Stimulated activated CD4-positive, alpha-beta T cell treated with anti-CD3 and anti-CD28 coated beads, Interleukin-1b, Interleukin-23, amount 100 ng/mL, for 48 hours (primary cell): ENCODE measurements at regions not wholly inside any gene's neighbourhood (a gene's known extent, or its start where the extent isn't known, plus 50 kb on each side); places are given as distances from the start of the nearest gene placed in this dataset.

Source experiments
- DNase-seq: peaks from one replicate; pipeline ENCODE4 v3.0.0-alpha.2; 2020

DNA sequence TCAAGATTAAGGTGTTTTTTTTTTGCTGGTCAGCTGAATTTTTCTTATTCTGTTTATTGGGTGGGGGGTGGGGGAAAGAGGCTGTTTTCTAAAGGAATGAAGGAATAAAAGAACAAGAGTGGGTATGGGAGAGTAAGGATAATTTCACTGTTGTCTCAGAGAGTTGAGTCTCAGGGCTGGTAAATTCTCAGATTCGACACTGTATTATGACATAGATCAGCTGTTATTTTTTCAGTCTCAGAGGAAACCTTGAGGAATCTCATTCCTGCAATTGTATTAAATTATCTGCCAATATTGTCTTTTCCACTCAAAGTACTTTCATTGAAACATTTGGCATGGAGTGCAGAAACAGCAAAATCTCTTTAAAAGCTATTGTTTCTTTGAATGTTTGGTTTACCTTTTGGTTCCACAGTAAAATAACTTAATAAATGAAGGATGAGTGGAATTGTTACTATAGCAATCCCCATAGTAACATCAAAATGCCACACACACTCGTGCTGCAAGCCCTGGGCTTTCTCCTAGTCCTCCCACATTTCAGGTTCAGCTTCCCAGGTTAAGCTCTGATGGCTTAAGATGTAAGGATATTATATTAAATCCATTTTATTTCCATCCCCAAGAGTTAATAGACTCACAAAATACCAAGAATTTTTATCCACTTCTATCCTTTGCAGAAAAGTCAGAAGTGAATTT is 478.7 kb upstream of the TCF4 start:
- no peak for DNase-seq

DNA sequence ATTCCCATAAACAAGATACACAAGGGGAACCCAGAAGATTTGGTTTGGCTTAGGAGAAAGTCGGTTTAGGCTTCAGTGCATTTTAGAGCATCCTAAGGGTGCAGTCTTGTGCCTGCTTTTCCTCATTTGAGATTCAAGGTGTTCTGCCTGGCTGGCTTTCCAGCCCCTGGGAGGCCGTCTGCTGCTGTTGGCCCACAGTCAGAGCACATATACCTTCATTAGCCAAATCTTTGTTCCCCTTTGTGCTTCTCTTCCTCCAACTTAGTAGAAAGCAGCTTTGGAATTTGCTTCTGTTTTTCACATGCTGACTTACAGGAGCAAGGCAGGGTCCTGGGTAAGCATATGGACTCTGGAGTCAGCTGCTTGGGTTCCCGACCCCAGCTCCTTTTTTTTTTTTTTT is 477.1 kb upstream of the TCF4 start:
- no peak for DNase-seq

DNA sequence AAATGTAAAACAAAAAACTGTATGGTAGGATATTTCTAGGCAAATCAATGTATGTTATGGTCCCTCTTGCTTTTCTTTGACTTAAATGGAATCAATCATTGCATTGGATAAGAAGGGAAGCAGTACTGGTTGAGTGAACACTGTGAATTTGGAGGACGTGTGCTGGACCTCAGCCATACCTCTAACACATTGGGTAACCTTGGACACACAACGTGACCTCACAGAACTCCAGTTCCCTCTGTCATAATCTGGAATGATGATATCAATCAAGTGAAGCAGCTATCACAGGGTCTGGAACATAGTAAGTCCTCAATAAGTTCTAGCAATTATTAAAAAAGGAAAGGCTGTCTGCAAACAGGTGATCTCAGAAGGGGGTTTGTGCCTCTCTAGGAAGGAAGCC is 474.9 kb upstream of the TCF4 start:
- DNase-seq: no peak

DNA sequence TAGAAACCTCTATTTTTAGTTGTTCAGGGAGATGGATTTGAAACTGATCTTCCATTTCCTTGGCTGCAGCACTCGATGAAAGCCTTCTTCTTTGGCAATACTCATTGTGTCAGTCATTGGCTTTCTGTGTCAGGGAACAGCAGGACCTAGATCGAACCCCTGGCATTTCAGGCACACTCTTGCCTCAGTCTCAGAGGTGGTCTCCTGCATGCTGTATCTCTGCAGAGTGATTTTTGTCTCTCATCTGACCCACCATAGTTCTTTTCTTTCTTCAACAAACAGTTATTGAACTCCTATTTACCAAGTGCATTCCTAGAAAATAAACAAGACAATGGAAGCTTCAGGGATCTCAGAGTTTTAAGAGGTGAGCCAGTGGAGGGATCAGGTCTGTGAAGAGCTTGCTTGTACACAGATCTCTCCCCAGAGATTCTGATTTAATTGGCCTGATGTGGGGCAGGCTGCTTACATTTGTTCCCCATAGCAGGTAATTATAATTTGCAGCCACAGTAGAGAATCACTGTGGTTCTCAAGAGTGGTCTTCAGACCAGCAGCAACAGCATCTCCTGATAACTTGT is 473.1 kb upstream of the TCF4 start:
- DNase-seq: no peak

DNA sequence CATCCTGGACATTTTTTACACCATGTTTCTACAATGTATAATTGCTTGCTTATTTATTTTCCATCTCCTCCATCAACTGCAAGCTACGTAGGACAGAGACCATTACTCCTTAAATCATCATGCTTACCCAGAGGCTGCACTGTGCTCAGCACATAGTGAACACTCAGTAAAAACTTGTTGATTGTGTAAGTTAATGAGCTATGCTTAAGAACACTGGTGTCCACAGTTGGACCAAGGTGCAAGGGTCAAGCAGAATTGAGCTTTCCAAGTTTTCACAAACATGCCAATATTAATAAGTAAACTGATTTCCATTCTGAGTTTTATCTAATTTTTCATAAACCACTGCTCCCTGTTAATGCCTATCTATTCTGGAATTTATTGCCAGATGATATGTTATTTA is 464.2 kb upstream of the TCF4 start:
- DNase-seq: no peak

DNA sequence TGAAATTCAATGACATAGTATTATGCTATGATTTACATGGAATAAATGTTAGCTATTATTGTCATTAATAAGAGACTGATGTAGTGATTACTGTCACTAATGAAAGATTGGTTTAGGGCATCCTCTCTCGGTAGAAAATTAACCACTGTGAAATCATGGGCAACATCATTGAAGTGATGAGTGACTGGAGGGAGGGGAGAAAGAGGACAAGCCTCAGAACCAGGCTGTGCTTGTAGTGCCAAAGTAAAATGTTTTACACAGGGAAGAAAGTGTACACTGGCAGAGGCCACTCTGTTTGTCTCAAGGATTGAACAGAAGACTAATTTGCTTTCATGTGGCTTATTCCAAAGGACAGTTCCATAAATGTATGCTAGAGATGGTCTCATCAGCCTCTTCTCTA is 456.2 kb upstream of the TCF4 start:
- DNase-seq: no peak

DNA sequence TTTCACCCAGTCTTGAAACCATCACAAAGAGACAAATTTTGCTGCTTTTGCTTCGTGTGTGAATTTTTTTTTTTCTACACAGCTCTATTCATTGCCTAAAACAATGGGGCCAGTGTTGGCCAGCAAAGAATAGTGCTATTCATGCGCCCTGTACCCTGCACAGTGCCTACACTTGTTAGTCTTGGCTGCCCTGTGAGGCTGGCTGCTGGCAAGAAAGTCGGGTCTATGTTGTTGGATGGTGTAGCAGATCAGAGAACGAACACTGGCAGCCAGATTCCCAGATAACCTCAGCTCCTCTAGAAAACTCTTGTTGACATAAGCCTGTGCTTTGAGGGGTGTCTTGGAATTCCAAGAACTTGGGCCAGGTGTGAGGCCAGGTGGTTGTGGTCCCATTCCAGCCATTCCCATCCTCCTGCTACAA is 455.7 kb upstream of the TCF4 start:
- DNase-seq: no peak

DNA sequence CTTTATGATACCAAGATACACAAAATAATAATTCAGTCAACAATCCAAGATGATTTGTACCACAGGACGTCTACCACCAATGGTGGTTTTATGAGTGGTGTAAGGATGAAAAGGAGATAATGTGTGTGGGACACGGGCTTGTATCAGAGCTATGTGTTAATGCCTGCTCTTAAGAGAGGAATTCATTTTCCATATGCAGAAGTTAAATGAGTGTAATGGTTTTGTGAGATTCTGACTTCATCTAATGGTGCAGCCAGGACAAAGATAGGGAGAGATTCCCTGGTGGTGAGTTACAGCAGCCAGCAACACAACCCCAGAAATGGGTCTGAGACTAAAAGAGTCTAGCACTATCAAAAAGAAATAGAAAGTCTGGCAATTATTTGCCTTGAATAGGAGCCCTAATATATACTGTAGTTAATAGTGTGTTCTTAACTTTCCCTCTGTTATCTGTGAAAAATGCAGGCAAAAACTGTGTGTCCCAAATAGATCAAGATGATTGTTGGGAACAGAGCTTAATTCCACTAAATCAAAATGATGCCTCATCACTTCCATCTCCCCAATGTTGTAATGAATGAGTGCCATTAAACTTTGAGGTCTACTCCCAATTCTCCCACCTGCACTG is 455.0 kb upstream of the TCF4 start:
- no peak for DNase-seq

DNA sequence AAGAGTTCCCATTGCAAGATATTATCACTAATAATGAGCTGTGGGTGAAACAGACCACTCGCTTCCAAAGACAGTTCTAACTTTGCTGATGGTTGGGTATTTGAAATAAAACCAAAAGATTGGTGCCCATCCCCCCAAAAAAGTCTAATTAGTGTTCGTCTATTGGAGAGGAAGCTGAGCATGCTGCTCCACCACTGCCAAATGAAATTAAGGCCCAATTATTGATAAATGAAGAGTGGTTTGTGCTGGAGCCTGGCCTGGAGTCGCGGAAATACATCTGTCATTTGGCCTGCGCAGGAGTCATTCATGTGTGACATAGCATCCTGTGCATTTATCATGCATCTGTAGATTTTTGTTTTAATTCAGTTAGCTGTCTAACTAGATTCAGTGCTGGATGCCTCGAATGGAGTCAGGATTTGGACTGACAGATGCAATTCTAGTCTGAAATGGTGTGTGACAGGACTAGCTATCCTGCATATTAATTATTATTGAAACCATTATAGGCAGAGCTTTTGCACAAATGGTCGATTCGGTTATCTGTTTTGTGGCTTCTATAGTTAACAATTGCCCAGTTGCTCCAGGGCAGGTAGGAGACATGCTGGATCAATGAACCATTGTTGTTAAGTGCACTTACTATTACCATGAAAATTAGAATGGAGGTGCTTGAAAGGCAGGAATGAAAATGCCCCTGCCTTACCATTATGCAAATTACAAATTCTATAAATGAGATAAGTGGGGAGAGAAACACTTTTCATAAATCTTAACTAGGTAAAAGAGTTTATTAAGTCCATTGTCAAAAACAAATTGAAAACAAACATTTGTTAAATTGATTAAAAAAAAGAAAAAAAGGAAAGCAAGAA is 450.4 kb upstream of the TCF4 start:
- DNase-seq: no peak

DNA sequence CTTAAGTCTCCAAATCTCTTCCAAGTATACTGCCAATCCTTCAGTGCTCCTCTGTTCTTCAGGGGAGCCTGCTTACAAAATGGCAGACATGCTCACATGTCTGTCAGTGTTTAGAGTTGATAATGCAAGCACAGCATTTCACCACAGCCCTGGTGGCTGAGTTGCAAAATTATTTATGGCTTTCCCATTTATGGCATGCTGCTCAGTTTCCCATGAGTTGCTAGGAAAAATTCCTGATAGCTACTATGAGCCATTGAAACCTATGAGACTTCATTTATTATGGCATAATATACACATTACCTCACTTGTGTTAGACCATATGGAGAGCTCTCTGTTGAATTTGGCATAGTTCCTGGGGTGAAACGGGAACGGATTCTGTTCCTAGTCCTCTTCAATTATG is 448.7 kb upstream of the TCF4 start:
- DNase-seq: no peak

DNA sequence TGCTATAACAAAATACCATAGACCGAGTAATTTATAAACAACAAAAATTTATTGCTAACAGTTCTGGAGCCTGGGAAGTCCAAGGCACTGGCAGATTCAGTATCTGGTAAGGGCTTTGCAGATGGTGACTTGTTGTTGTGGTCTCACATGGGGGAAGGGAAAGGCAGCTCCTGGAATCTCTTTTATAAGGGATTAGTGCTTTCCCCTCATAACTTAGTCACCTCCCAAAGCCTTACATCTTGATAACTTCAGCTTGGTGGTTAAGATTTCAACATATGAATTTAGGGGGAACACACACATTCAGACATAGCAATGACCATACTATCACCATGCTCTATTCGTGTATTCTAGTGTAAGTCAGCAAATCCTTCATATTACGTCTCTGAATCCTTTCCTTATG is 447.6 kb upstream of the TCF4 start:
- DNase-seq: no peak

DNA sequence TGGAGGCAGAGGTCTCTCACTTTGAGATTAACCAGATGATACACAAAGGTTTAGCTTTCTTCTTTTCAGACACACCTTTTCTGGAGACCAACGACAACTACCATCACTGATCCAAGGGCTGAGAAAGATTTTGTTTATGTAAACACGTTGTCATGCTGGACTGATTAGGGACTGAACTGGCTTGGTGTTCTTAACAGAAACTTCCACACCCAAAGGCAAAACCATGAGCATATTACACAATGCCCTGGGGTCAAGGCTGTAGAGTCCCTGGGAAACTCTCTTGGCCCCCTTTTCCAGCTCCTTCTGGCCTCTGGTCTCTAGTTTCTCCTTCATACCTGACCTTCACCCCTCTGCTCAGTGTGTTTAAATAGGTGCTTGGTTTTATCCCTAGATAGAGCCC is 447.0 kb upstream of the TCF4 start:
- no peak for DNase-seq

DNA sequence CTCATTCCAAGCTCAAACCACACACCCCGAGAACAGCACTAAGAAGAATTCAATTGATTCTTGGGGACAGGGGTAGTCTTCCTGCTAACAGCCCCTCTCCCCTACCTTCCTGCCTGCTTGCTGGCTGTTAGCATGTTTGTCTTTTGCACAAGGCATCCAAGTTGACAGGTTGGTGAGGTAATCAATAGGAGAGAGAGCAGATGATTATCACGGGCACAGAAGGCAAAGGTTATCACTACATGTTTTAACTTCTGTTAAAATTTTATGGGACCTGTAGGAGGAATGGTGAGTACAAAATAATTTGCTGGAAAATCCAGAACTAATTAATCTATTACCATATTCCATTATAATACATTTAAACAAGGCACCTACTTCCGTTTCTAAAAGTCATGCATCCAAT is 442.1 kb upstream of the TCF4 start:
- no peak for DNase-seq

DNA sequence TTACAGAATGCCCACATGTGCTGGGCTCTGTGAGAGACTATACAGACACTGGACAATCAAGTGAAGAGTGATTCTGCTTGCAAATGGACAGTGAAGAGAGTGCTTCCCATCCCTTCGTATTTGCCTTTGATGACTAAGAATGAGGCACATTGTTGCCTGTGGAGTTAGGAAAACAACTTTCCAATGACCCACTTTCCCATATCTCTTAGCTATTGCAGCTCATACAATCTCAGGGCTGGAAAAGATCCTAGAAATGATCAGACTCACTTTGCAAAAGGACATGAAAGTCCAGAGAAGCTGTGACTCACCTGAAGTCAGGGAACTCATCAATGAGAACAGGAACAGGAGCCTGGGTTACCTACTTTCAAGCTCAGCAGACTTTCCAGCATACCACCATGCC is 440.5 kb upstream of the TCF4 start:
- no peak for DNase-seq

DNA sequence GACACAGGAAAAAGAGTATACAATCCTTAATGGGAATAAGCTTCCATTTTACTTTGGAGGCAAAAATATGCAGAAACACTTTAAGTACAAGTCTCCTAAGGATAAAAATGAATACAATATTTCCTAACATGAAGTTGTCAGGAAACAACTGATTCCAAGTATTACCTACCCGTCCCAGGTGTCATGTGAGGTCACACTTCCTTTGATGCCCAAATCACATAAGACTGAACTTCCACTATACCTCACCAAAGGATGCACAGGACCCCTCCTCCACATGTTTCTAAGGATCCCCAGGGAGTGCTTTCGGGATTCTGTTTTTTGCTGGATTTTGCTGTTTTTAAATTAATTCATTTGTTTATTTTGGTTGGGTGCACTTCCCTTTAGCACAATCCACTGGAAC is 438.5 kb upstream of the TCF4 start:
- no peak for DNase-seq

DNA sequence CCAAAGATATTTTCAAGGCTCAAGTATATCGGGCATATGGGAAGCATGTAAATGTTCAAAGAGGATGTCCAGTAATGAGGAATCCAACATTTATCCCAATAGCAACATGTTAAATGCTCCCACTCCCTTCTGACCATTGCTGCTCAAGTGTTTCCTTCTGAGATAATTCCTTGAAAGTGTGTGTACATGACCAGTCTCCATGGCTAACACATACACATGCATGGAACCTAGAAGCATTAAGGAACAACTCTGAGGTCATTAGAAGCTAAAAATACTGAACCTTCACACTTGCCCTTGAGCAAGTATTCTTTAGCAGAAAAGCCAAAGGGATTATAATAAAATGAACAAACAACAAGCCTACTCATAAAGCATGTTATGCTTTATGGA is 433.8 kb upstream of the TCF4 start:
- DNase-seq: no peak

DNA sequence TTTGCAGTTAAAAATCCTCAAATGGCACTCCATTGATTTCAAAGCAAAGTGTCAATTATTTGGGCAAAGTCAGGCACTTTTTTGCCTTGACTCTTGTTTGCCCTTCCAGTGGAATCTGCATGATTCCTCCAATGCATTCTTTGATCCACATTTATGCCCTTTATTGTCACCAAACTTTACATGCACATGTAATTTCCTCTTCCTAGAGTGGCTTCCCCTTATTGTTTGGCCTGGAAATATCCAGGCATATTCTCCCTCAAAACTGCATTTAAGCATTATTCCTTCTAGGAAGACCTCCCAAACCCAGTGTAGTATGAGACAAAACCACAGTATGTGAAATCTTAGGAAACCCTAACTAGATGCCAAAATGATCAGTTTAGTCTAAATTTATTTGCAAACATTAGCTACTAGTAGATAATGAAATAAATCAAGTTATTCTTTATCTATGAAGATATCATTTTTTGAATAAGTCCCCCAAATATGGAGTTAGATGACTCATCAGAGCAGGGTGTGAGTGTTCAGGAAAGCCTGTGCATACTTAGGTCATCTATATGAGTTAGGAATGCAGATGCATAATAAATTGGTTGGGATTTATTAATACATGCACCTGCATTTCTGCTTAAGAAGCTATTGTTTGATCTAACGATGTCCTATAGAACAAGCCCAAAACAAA is 433.3 kb upstream of the TCF4 start:
- DNase-seq: no peak

DNA sequence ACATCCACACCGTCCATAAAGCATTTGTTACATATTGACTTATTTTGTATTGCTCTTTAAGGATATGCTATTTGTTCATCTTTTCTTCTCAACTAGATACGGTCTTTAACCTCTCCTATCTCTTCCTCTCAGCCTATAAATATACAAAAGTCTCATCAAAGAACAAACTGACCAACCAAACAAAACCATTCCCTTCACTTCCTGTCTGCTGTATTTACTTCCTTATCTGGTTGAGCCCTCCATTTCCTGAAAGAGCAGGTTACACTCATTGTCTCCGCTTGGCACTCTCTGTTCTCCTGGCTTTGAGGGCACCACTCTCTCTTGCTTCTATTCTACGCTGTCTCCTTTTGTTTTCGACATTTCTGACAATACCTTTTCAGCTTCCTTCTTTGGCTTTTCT is 431.9 kb upstream of the TCF4 start:
- DNase-seq: no peak

DNA sequence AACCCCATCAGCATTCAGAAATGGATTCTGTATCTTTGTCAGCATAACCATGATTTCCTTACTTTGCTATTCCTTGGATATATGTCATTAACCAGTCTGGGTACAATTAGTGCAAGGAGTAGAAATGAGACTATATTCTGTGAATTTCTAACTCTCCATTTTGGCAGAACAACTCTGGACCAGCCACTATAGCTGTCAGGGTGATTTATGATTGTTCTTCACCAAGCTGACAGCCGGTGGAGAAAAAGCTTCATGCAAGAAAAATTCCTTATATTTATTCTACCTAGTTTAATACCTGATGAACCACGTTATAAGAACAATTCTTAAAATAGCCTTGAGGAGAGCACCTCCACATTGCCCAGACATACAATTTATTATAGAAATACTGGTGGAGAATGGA is 431.2 kb upstream of the TCF4 start:
- DNase-seq: no peak

DNA sequence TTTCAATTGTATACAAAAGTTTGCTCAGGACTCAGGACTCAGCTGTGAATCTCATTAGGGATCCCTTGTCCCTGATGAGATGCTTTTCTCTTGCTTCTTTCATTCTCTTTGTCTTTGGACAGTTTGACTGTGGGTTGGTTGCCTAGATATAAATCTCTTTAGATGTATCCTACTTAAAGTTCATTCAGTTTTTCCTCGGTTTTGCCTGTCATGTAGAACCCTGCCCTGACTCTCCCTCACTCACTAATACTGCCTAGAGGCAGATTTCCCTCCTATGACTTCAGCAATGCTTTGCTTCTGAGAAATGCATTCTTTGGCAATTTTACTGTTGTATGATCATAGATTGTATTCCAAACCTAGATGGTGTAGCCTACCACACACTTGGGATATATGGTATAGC is 421.4 kb upstream of the TCF4 start:
- DNase-seq: no peak

DNA sequence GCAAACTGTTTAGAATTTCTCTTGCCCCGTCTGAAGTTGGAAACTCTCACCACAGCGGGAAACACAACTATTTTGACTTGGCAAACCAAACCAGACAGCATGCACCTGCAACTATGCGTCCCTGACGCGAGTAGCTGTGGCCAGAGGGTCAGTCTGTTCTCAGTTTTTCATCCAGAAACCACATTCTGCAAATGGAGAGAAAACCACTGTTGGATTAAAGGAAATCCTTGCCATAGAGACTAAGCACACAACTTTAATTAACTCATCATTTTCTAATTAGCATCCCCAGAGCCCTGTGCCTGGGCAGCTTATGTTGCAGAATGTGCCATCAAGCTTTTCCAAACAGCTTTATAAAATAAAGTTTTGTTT is 415.7 kb upstream of the TCF4 start:
- DNase-seq: no peak

DNA sequence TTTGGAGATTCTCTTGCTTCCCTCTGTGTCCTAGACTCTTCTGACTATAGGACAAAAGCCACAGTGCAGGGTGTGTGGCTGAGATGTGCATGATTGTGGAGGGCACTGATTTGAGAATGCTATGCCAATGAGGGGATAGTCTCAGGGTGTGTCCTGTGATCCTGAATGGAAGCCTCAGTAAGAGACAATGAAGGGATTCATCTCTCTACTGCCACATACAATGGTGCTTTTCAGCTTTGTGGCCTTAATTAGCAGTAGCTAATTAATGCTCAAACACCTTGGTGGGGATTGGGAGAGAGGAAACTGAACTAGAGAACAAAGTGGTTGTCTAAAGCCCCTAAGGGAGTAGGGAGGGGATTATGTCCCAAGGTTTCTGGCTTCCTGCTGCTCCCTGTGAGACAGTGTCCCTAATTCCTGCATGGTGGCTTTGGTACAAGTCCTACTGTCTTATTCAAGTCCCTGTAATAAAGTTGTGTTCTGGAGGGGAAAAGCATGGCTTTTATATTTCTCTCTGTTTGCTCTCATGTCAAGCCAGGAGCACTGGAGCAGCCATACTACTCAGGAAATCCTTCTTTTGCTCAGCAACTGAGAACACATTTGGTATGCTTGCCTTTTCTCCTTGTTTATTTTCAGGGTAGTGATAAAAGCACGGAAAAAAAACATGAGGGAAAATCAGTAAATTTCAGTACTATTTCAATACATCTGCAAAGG is 415.2 kb upstream of the TCF4 start:
- no peak for DNase-seq

DNA sequence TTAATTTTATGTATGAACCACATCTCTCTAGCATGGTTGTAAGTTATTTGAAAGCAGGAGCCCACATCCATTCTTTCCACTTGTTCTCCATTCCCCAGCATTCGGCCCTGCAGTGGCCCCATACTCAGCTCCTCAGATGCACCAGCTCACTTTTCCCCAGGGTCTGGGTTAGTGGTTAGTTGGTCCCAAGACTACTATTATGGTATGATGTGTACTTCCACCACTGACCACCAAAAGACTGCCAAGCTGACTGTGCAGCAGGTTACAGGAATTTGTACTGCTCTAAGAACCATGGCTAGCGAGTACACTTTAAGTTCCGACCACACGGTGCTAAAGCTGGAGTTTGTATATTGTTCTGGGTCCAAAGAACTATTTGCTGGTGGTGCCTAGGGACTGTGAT is 413.6 kb upstream of the TCF4 start:
- DNase-seq: no peak
